Panc1 (cell line): ENCODE measurements at regions not wholly inside any gene's neighbourhood (a gene's known extent, or its start where the extent isn't known, plus 50 kb on each side); places are given as distances from the start of the nearest gene placed in this dataset.

Experiments
- TF ChIP-seq, protein P1 (sequence below), 2 experiments: IDR thresholded peaks; 2 replicates each; pipeline ENCODE4 v1.6.1; 2011 to 2012; ENCODE audit warnings: low read depth in 2 of 2, control low read depth in 1 of 2, low read length in 1 of 2, mild to moderate bottlenecking in 1 of 2, moderate library complexity in 1 of 2; ENCODE audit not compliant: insufficient read depth in 1 of 2
- TF ChIP-seq, protein P2 (sequence below): fragments of 450-650 bp; IDR thresholded peaks from 2 replicates; pipeline ENCODE4 v1.5.1; 2017; ENCODE audit warnings: mild to moderate bottlenecking

GRCh38 chr18:40606996-40607395 lies 1348.0 kb upstream of the PIK3C3 start:
- TF ChIP-seq, protein P1, sequence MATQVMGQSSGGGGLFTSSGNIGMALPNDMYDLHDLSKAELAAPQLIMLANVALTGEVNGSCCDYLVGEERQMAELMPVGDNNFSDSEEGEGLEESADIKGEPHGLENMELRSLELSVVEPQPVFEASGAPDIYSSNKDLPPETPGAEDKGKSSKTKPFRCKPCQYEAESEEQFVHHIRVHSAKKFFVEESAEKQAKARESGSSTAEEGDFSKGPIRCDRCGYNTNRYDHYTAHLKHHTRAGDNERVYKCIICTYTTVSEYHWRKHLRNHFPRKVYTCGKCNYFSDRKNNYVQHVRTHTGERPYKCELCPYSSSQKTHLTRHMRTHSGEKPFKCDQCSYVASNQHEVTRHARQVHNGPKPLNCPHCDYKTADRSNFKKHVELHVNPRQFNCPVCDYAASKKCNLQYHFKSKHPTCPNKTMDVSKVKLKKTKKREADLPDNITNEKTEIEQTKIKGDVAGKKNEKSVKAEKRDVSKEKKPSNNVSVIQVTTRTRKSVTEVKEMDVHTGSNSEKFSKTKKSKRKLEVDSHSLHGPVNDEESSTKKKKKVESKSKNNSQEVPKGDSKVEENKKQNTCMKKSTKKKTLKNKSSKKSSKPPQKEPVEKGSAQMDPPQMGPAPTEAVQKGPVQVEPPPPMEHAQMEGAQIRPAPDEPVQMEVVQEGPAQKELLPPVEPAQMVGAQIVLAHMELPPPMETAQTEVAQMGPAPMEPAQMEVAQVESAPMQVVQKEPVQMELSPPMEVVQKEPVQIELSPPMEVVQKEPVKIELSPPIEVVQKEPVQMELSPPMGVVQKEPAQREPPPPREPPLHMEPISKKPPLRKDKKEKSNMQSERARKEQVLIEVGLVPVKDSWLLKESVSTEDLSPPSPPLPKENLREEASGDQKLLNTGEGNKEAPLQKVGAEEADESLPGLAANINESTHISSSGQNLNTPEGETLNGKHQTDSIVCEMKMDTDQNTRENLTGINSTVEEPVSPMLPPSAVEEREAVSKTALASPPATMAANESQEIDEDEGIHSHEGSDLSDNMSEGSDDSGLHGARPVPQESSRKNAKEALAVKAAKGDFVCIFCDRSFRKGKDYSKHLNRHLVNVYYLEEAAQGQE (IDR thresholded peaks at IDR 0.05; ENCODE audit: insufficient read depth in 1 of 2, low read depth in 2 of 2, low read length in 1 of 2), result no peak
- TF ChIP-seq, protein P2, sequence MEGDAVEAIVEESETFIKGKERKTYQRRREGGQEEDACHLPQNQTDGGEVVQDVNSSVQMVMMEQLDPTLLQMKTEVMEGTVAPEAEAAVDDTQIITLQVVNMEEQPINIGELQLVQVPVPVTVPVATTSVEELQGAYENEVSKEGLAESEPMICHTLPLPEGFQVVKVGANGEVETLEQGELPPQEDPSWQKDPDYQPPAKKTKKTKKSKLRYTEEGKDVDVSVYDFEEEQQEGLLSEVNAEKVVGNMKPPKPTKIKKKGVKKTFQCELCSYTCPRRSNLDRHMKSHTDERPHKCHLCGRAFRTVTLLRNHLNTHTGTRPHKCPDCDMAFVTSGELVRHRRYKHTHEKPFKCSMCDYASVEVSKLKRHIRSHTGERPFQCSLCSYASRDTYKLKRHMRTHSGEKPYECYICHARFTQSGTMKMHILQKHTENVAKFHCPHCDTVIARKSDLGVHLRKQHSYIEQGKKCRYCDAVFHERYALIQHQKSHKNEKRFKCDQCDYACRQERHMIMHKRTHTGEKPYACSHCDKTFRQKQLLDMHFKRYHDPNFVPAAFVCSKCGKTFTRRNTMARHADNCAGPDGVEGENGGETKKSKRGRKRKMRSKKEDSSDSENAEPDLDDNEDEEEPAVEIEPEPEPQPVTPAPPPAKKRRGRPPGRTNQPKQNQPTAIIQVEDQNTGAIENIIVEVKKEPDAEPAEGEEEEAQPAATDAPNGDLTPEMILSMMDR, result no peak
